Activated CD8-positive, alpha-beta memory T cell treated with anti-CD3 and anti-CD28 coated beads, Interleukin-2, amount 50 U/mL, for 24 hours (primary cell): ENCODE measurements at regions not wholly inside any gene's neighbourhood (a gene's known extent, or its start where the extent isn't known, plus 50 kb on each side); places are given as distances from the start of the nearest gene placed in this dataset.

Source experiments
- DNase-seq: peaks from one replicate; pipeline ENCODE4 v3.0.0-alpha.2; 2020; ENCODE audit errors: extremely low read depth

DNA sequence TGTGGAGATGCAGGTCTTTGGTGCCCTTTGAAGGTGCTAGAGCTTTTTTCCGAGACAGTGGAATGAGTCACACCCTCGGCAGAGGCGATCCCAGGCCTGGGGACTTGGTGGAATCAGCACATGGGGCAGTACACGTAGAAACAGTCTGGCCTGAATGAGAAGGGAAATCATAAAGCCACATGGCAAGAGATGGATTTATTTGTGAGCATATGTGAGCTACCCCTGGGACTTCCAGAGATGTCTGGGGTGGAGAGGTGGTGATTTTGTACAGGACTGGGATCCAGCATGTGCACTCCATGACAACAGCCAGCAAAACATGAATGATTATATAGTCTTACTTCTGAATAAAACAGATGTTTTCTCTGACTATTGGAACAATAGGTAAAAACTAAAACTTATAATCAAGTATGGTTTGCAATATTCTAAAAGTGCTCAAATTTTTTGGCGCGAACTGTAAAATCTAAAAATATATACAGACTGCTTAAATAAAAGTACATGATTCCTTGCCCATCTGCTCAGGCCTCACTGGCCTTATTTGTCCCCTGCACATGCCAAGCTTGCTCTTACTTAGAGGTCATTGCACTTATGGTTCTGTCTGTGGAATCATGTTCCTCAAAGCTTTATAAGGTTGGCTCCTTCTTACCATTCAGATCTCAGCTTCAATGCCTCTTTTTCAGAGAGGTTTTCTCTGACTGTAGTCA lies 54.7 kb upstream of the SMARCA2 start:
- no peak for DNase-seq

DNA sequence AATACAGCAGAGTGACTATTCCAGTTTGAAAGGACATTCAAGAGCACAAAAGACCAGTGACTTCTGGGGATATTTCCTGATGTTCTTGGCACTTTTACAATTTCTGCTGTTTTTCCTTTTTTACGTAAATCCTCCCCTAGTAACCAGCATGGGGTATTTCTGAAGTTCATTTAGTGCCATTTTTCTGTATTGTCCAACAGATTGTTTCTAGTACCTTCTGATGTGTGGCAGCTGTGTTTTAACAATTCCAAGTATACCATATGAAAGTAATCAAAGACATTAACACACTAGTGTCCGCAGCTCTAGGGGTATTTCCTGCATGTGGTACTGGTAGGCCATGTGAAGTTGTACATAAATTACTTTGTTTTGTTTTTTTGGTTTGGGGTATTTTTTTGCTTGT lies 53.0 kb upstream of the SMARCA2 start:
- no peak for DNase-seq

DNA sequence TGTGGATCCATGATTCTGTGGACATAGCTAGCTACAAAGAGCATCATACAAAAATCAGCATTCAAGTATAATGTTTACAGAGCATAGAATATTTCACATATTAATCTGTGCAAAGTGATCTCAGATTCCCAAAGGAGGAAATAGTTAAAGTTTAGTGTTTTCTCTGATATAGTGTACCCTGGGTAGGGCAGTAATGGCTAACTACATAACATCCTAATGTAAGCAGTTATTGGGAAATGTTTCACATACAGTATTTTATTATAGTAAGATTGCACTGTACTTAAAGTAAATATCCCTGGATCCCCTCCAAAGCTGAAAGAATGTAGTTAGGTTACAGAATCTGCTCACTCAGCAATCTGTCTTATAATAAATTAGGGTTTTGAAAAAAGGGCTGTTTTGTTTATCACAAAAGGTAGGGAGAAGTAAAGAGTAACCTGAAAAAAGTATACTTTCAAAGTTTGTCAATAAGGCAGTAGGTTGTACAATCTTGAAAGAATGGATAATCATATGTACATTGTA lies 52.5 kb upstream of the SMARCA2 start:
- no peak for DNase-seq

DNA sequence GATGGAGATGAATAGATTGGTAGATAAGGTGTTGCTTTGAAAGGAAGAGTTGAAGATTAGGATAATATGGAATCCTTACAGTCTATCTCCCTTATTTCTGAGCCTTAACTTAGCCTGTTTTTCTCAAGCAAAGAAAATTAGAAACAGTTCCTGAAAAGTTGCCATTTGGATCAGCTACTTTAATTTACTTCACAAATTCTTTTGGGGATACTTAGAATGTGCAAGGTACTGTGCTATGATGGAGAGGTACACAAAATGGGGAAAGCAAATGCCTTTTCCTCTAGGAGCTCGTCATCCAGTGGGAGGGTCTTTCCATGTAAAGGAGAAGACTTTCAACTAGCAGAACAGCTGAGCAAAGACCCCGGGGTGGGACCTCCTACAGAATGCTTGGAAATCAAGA lies 51.1 kb upstream of the SMARCA2 start:
- no peak for DNase-seq
